PC-9 (cell line): ENCODE measurements at regions not wholly inside any gene's neighbourhood (a gene's known extent, or its start where the extent isn't known, plus 50 kb on each side); places are given as distances from the start of the nearest gene placed in this dataset.
"Not testable (repeated sequence)": the region's sequence is repeated elsewhere in the genome, so short reads cannot be mapped to it uniquely, and the experiment has no call there.

Source experiments
- BruUV-seq: library from RNA; stranded (reverse); fragments of 400-500 nt; replicated peaks from 2 replicates; lab custom pipeline; 2021; lab: Mats Ljungman, UMichigan
- CTCF ChIA-PET: fragments of 300-600 bp; sonication (Branson Sonifier 250); formaldehyde crosslinking; loops from one replicate; lab custom pipeline; 2022; ENCODE audit warnings: antibody characterized with exemption; lab: Charles Lee
- POLR2A ChIA-PET: fragments of 300-600 bp; sonication (Branson Sonifier 250); formaldehyde crosslinking; loops from one replicate; lab custom pipeline; 2022; ENCODE audit warnings: antibody characterized with exemption; ENCODE audit not compliant: unreplicated experiment; lab: Charles Lee
- DNase-seq, 2 experiments: peaks; one replicate each; pipeline versions ENCODE4 v3.0.0 to v3.0.0-alpha.2; 2015 to 2022; ENCODE audit warnings: mixed read lengths in 1 of 2
- H2AFZ ChIP-seq: fragments of 200-600 bp; sonication (generic); 2 replicates; pipeline ENCODE4 v1.8.1; 2017; ENCODE audit warnings: antibody characterized with exemption
- H3F3A ChIP-seq: fragments of 200-600 bp; sonication (generic); 2 replicates; pipeline ENCODE4 v1.8.1; 2017; ENCODE audit warnings: antibody characterized with exemption, mild to moderate bottlenecking, low read depth; ENCODE audit not compliant: insufficient read depth
- H3K27ac ChIP-seq: fragments of 200-600 bp; sonication (generic); 2 replicates; pipeline ENCODE4 v1.6.1; 2016; ENCODE audit warnings: mixed run types
- H3K27me3 ChIP-seq: fragments of 200-600 bp; sonication (generic); 2 replicates; pipeline ENCODE4 v1.6.1; 2016; ENCODE audit warnings: low read depth, mixed run types; ENCODE audit not compliant: insufficient read depth
- H3K36me3 ChIP-seq: fragments of 200-600 bp; sonication (generic); 2 replicates; pipeline ENCODE4 v1.6.1; 2016; ENCODE audit warnings: low read depth, mixed run types
- H3K4me1 ChIP-seq: fragments of 200-600 bp; sonication (generic); replicated peaks from 2 replicates; pipeline ENCODE4 v1.6.1; 2016; ENCODE audit warnings: mixed run types; ENCODE audit not compliant: insufficient read depth
- H3K4me2 ChIP-seq: fragments of 200-600 bp; sonication (generic); 2 replicates; pipeline ENCODE4 v1.6.1; 2017; ENCODE audit warnings: mixed run types
- H3K4me3 ChIP-seq: fragments of 200-600 bp; sonication (generic); 2 replicates; pipeline ENCODE4 v1.6.1; 2016; ENCODE audit warnings: mixed run types
- H3K79me2 ChIP-seq: fragments of 200-600 bp; sonication (generic); 2 replicates; pipeline ENCODE4 v1.6.1; 2017; ENCODE audit warnings: low read depth, mixed run types
- H3K9me2 ChIP-seq: fragments of 200-600 bp; sonication (generic); 2 replicates; pipeline ENCODE4 v1.8.1; 2017; ENCODE audit warnings: mild to moderate bottlenecking; ENCODE audit not compliant: insufficient read depth
- H3K9me3 ChIP-seq: fragments of 200-600 bp; sonication (generic); 2 replicates; pipeline ENCODE4 v1.8.1; 2016; ENCODE audit warnings: low read depth; ENCODE audit not compliant: insufficient read depth
- H4K20me1 ChIP-seq: fragments of 200-600 bp; sonication (generic); 2 replicates; pipeline ENCODE4 v1.8.1; 2017; ENCODE audit not compliant: insufficient read depth
- EZH2 ChIP-seq: fragments of 200-600 bp; sonication (generic); IDR thresholded peaks from 2 replicates; pipeline ENCODE4 v1.8.0; 2017; ENCODE audit warnings: antibody characterized with exemption, low read depth
- intact Hi-C: fragments of 100-400 bp; cut with micrococcal nuclease; formaldehyde crosslinking; loops from one replicate; pipeline ENCODE4 v1.10.0; 2022; ENCODE audit not compliant: unreplicated experiment
- TF ChIP-seq, protein P1 (sequence below): fragments of 200-600 bp; sonication (generic); conservative IDR thresholded peaks from 2 replicates; pipeline ENCODE4 v1.6.1; 2017; ENCODE audit warnings: mixed run types, antibody characterized with exemption, mild to moderate bottlenecking, moderate library complexity

DNA sequence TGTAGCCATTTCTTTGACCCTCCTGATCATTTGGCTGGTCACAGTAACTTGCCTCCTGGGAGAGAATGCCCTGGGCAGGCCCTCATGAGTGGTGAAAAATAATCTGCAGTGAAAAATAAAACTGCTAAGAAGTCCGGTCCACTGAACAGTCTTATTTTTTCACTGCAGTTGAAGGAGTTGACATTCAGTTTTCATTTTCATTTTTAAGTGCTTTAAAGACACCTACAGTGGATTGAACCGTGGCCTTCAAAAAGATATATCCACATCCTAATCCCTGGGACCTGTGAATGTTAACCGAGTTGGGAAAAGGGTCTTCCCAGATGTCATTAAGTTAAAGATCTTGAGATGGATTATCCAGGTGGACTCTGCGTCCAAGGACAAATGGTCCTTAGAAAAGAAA lies 153.6 kb upstream of the GRK3 start:
- CTCF ChIA-PET = no interaction called here
- H3K4me3 ChIP-seq = no peak overlapping the region
- H3K9me3 ChIP-seq = peaks cover 4% of the 10 kb centered on the region; the same call in 1 of the 2 replicates
- intact Hi-C loops = no loop called here
- H4K20me1 ChIP-seq = no peaks in the 10 kb centered on the region
- no peaks in the 10 kb centered on the region for H3F3A ChIP-seq
- no peak overlapping the region for H2AFZ ChIP-seq
- no peaks in the 10 kb centered on the region for H3K27me3 ChIP-seq
- no peak overlapping the region for H3K4me2 ChIP-seq
- H3K9me2 ChIP-seq = no peaks in the 10 kb centered on the region
- DNase-seq = no peak
- no peaks in the 10 kb centered on the region for H3K79me2 ChIP-seq
- POLR2A ChIA-PET = no interaction called here
- no peak overlapping the region for H3K27ac ChIP-seq
- H3K4me1 ChIP-seq = peaks cover 7% of the 10 kb centered on the region; the same call in 1 of the 2 replicates
- TF ChIP-seq, protein P1, sequence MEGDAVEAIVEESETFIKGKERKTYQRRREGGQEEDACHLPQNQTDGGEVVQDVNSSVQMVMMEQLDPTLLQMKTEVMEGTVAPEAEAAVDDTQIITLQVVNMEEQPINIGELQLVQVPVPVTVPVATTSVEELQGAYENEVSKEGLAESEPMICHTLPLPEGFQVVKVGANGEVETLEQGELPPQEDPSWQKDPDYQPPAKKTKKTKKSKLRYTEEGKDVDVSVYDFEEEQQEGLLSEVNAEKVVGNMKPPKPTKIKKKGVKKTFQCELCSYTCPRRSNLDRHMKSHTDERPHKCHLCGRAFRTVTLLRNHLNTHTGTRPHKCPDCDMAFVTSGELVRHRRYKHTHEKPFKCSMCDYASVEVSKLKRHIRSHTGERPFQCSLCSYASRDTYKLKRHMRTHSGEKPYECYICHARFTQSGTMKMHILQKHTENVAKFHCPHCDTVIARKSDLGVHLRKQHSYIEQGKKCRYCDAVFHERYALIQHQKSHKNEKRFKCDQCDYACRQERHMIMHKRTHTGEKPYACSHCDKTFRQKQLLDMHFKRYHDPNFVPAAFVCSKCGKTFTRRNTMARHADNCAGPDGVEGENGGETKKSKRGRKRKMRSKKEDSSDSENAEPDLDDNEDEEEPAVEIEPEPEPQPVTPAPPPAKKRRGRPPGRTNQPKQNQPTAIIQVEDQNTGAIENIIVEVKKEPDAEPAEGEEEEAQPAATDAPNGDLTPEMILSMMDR = no peak
- TF ChIP-seq EZH2 = no peak
- H3K36me3 ChIP-seq = no peaks in the 10 kb centered on the region
- no TSS peak for BruUV-seq

DNA sequence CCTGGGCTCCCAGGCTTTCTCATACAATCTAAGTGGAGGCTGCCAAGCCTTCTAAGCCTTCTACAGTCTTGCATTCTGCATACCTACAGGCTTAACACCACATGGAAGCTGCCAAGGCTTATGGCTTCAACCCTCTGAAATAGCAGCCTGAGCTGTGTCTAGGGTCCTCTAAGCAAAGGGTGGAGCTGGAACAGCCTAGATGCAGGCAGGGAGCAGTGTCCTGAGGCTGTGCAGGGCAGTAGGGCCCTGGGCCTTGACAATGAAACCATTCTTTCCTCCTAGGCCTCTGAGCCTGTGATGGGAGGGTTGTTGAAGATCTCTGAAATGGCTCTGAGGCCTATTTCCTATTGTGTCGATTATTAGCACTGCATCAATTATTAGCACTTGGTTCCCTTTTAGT lies 150.9 kb upstream of the GRK3 start:
- ChIA-PET POLR2A (no interaction called here), CTCF (no interaction called here)
- no TSS peak for BruUV-seq
- Histone ChIP-seq H3K27ac (no peak overlapping the region), H2AFZ (no peak overlapping the region), H4K20me1 (no peaks in the 10 kb centered on the region), H3K36me3 (no peaks in the 10 kb centered on the region), H3K9me2 (no peaks in the 10 kb centered on the region), H3K4me3 (no peak overlapping the region), H3K4me2 (no peak overlapping the region), H3F3A (0 out of 2 replicates have a peak, but pooled peaks cover 3% of the 10 kb centered on the region), H3K9me3 (peaks cover 4% of the 10 kb centered on the region; the same call in 1 of the 2 replicates), H3K27me3 (no peaks in the 10 kb centered on the region), H3K79me2 (no peaks in the 10 kb centered on the region), H3K4me1 (peaks cover 6% of the 10 kb centered on the region)
- no peak for DNase-seq
- intact Hi-C loops = no loop called here
- TF ChIP-seq EZH2 = no peak
- TF ChIP-seq, protein P1 = no peak

DNA sequence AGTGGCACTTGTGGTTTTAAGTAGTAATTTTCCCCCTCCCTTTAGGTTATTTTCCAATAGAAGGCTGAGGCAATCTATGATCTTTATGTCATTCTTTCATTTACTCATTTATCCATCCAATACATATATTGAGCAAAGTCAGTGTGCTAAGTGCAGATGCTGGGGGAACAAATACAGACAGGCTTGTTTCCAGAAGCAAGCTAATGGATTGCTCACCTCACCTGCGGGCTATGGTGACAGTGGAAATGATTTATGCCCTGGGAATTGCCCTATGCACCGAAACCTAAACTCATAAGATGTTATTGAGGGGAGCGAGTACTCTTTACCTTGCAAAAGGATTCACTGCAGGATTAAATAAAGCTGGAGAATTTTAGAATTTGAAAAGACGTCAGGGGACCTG lies 148.7 kb upstream of the GRK3 start:
- H3K27me3 ChIP-seq, H3K9me2 ChIP-seq, CTCF ChIA-PET, H4K20me1 ChIP-seq, H3K4me2 ChIP-seq, intact Hi-C loops, H3K79me2 ChIP-seq, H3K9me3 ChIP-seq, POLR2A ChIA-PET, BruUV-seq, H2AFZ ChIP-seq, H3K36me3 ChIP-seq, H3K4me3 ChIP-seq, H3K27ac ChIP-seq: not testable (repeated sequence)
- Histone ChIP-seq H3K4me1 (peaks cover 26% of the 10 kb centered on the region), H3F3A (peaks cover 11% of the 10 kb centered on the region; the same call in 1 of the 2 replicates)
- peak in 1 of 2 experiments; percentile 43 for DNase-seq

DNA sequence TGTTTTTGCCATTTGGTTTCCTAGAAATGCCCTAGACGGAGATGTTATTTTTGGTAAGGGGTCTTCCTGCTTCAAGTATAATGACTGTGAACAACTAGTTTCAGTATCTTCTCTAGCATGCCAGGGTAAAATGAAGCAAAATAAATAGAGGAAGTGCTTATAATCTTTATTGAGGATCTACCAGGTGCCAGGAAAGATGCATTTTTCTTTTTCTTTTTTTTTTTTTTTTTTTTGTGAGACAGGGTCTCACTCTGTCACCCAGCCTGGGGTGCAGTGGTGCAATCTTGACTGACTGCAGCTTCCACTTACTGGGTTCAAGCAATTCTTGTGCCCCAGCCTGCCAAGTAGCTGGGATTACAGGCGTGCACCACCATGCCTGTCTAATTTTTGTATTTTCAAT lies 146.6 kb upstream of the GRK3 start:
- BruUV-seq = not testable (repeated sequence)

More for the DNA sequence above, 146.6 kb upstream of the GRK3 start:
- H3K4me3 ChIP-seq, intact Hi-C loops, H3K27me3 ChIP-seq, DNase-seq, H3K27ac ChIP-seq, H3K36me3 ChIP-seq, H3K9me2 ChIP-seq, H3K4me2 ChIP-seq, POLR2A ChIA-PET, H4K20me1 ChIP-seq, H3K9me3 ChIP-seq, H2AFZ ChIP-seq, CTCF ChIA-PET, H3K79me2 ChIP-seq: not testable (repeated sequence)
- Histone ChIP-seq H3K4me1 (peaks cover 26% of the 10 kb centered on the region), H3F3A (peaks cover 11% of the 10 kb centered on the region; the same call in 1 of the 2 replicates)
